Prostate gland (tissue), 2 donors: ENCODE measurements at regions not wholly inside any gene's neighbourhood (a gene's known extent, or its start where the extent isn't known, plus 50 kb on each side); places are given as distances from the start of the nearest gene placed in this dataset.

ENCODE experiments used
- DNase-seq: peaks from one replicate; pipeline ENCODE4 v3.0.0-alpha.2; 2019; ENCODE audit warnings: low spot score
- H3K27ac ChIP-seq, 2 donors: fragments of 200-600 bp; sonication (generic); 2 replicates each; pipeline ENCODE4 v1.5.1; 2017 to 2019
- H3K27me3 ChIP-seq: fragments of 200-600 bp; sonication (generic); replicated peaks from 2 replicates; pipeline ENCODE4 v1.5.1; 2019; ENCODE audit not compliant: insufficient read depth
- H3K36me3 ChIP-seq, 2 donors: fragments of 200-600 bp; sonication (generic); 1 replicate in 1 of 2; 2 replicates in 1 of 2; pipeline versions ENCODE4 v1.5.1 to v1.8.1; 2017 to 2019
- H3K4me1 ChIP-seq: fragments of 200-600 bp; sonication (generic); replicated peaks from 2 replicates; pipeline ENCODE4 v1.5.1; 2019
- H3K4me3 ChIP-seq, 2 donors: fragments of 200-600 bp; sonication (generic); 2 replicates each; pipeline ENCODE4 v1.5.1; 2017 to 2019
- H3K9me3 ChIP-seq: fragments of 200-600 bp; sonication (generic); 2 replicates; pipeline ENCODE4 v1.5.1; 2017
- POLR2A ChIP-seq: fragments of 450-650 bp; IDR thresholded peaks from one replicate; pipeline ENCODE4 v1.6.1; 2016; ENCODE audit warnings: antibody characterized with exemption, mild to moderate bottlenecking
- POLR2AphosphoS5 ChIP-seq: sonication (generic); formaldehyde crosslinking; IDR thresholded peaks from one replicate; pipeline ENCODE4 v1.6.1; 2017; ENCODE audit warnings: antibody characterized with exemption
- WGBS: methylation state at CpG from one replicate; pipeline ENCODE4 v1.1.5; 2018; 5-methylcytosine and 5-hydroxymethylcytosine counted together
- intact Hi-C: fragments of 100-400 bp; cut with DNase I; formaldehyde crosslinking; loops from one replicate; pipeline ENCODE4 v1.14.2; 2022
- TF ChIP-seq, protein P1 (sequence below), 4 experiments: fragments of 200-600 bp in 2 of 4; fragments of 450-650 bp in 2 of 4; sonication (generic) in 2 of 4; IDR thresholded peaks; 1 replicate in 3 of 4; 2 replicates in 1 of 4; pipeline ENCODE4 v1.5.1; 2016 to 2019; ENCODE audit warnings: antibody characterized with exemption in 4 of 4, mild to moderate bottlenecking in 2 of 4, moderate library complexity in 2 of 4

DNA sequence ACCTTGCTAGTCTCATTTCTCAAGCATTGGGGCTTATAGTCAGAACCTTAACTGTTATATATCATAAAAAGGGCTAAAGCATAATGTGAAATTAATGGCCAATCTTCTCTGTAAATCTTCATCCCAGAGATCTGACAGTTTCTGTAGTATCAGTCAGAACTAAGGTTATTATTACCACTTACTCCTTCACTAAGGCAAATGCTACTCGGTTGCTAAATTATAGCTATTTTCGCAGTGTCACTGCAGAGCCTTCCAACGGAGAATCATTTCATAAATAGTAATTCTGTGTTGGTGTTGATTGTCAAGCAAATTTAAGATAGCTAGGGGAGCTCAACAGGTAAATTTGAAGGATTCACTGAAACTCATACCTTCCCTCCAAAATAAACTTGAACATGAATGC is 258.0 kb downstream of the METTL4 start:
- Histone ChIP-seq H3K4me3 (no peak overlapping the region), H3K9me3 (no peaks in the 10 kb centered on the region), H3K4me1 (no peaks in the 10 kb centered on the region), H3K36me3 (no peaks in the 10 kb centered on the region), H3K27ac (no peak overlapping the region), H3K27me3 (no peaks in the 10 kb centered on the region)
- intact Hi-C loops = no loop called here
- WGBS = 83% methylated on average over 3 of the region's 3 CpGs
- TF ChIP-seq, protein P1, sequence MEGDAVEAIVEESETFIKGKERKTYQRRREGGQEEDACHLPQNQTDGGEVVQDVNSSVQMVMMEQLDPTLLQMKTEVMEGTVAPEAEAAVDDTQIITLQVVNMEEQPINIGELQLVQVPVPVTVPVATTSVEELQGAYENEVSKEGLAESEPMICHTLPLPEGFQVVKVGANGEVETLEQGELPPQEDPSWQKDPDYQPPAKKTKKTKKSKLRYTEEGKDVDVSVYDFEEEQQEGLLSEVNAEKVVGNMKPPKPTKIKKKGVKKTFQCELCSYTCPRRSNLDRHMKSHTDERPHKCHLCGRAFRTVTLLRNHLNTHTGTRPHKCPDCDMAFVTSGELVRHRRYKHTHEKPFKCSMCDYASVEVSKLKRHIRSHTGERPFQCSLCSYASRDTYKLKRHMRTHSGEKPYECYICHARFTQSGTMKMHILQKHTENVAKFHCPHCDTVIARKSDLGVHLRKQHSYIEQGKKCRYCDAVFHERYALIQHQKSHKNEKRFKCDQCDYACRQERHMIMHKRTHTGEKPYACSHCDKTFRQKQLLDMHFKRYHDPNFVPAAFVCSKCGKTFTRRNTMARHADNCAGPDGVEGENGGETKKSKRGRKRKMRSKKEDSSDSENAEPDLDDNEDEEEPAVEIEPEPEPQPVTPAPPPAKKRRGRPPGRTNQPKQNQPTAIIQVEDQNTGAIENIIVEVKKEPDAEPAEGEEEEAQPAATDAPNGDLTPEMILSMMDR (IDR thresholded peaks at IDR 0.05) = no peak
- no peak for TF ChIP-seq POLR2A
- DNase-seq = no peak

GRCh38 chr18:2316082-2316750 is 255.1 kb downstream of the METTL4 start:
- H3K4me3 ChIP-seq = no peak overlapping the region
- no peak overlapping the region for H3K27ac ChIP-seq
- DNase-seq = no peak
- no peaks in the 10 kb centered on the region for H3K27me3 ChIP-seq
- no peaks in the 10 kb centered on the region for H3K36me3 ChIP-seq
- intact Hi-C loops = no loop called here
- WGBS = 79% methylated on average over 3 of the region's 3 CpGs
- H3K4me1 ChIP-seq = no peaks in the 10 kb centered on the region
- TF ChIP-seq POLR2A (no peak), POLR2AphosphoS5 (no peak)
- TF ChIP-seq, protein P1 (IDR thresholded peaks at IDR 0.05) = no peak
- H3K9me3 ChIP-seq = no peaks in the 10 kb centered on the region

DNA sequence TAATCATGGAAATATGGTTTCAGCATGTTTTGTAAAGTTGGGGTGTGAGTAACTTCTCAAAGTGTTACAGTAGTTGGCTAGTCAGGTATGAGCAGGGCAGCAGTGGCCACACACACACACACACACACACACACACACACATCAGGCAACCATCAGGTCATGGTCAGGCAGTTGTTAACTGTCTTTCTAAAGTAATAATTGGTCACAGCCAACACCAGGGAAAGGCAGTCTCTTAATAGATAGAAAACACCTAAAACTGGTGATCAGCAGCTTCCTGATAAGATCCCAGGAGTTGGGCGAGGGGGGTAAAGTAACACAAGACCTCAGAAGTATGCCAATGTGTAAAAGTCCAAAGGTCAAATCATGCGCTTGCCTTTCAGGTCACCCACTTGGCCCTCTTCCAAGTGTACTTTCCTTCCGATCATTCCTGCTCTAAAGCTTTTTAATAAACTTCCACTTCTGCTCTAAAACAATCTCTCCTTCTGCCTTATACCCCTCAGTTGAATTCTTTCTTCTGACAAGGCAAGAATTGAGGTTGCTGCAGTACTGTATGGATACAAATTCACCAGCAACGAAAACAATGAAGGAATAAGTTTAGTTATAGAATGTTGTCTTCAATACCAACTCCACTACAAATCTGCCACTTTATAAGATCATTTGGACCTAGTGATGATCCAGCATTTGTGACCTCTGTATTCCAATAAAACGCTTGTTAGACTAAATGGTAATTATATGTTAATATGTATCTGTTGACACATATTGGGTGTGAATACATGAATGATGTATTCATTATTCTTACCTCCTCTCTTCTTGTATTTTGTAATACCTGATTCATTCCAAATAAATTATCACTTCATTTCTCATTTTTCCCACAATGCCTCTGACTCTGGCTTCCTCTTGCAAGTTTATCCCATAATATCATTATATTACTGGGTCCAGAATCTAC is 254.3 kb downstream of the METTL4 start:
- Histone ChIP-seq H3K4me1 (no peaks in the 10 kb centered on the region), H3K27ac (no peak overlapping the region), H3K4me3 (no peak overlapping the region), H3K36me3 (no peaks in the 10 kb centered on the region), H3K9me3 (no peaks in the 10 kb centered on the region), H3K27me3 (no peaks in the 10 kb centered on the region)
- no peak for DNase-seq
- intact Hi-C loops = no loop called here
- 71% methylated on average over 5 of the region's 5 CpGs for WGBS
- TF ChIP-seq POLR2AphosphoS5 = no peak
- TF ChIP-seq, protein P1 (IDR thresholded peaks at IDR 0.05) = no peak
- no peak for TF ChIP-seq POLR2A

- Histone ChIP-seq H3K9me3 (no peaks in the 10 kb centered on the region), H3K4me1 (no peaks in the 10 kb centered on the region), H3K27ac (no peak overlapping the region), H3K4me3 (no peak overlapping the region), H3K27me3 (no peaks in the 10 kb centered on the region), H3K36me3 (no peaks in the 10 kb centered on the region)
- TF ChIP-seq POLR2AphosphoS5 (no peak), POLR2A (no peak)
- TF ChIP-seq, protein P1 (IDR thresholded peaks at IDR 0.05) = no peak
- intact Hi-C loops = no loop called here
- no peak for DNase-seq
Observed at GRCh38 chr18:2324459-2324858, 246.8 kb downstream of the METTL4 start.
